Esophagus muscularis mucosa (tissue), 3 donors: ENCODE measurements at regions not wholly inside any gene's neighbourhood (a gene's known extent, or its start where the extent isn't known, plus 50 kb on each side); places are given as distances from the start of the nearest gene placed in this dataset.

Experiments
- POLR2A ChIP-seq: fragments of 450-650 bp; IDR thresholded peaks from one replicate; pipeline ENCODE4 v1.6.1; 2017; ENCODE audit warnings: antibody characterized with exemption, moderate library complexity, mild to moderate bottlenecking, low read depth
- POLR2AphosphoS5 ChIP-seq, 2 donors: sonication (generic); formaldehyde crosslinking; IDR thresholded peaks; one replicate each; pipeline ENCODE4 v1.6.1; 2017; ENCODE audit warnings: antibody characterized with exemption in 2 of 2
- TF ChIP-seq, protein P1 (sequence below), 3 experiments: fragments of 200-600 bp in 2 of 3; fragments of 450-650 bp in 1 of 3; sonication (generic) in 2 of 3; IDR thresholded peaks; one replicate each; pipeline ENCODE4 v1.5.1; 2017 to 2019; ENCODE audit warnings: antibody characterized with exemption in 3 of 3, mild to moderate bottlenecking in 2 of 3, moderate library complexity in 1 of 3

DNA sequence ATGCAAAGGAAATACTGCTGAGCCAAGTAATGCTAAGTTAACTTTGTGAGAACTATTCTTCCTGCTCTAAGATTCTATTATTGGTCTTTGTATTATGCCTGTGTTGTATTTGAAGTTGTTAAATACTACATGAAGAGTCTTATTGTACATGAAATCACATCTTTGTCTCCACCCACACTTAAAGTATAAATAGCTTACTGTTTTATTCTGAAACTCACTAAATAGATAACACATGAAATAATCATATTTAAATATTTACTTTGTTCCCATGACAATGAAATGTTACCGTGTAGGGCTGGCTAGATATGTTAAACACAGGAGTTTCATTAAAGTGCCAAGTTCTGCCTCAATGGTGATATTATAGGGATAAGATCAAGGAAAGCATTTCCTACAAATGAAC, 562.1 kb upstream of the ATXN8OS start:
- TF ChIP-seq POLR2AphosphoS5 (IDR thresholded peaks at IDR 0.05) = no peak
- TF ChIP-seq, protein P1, sequence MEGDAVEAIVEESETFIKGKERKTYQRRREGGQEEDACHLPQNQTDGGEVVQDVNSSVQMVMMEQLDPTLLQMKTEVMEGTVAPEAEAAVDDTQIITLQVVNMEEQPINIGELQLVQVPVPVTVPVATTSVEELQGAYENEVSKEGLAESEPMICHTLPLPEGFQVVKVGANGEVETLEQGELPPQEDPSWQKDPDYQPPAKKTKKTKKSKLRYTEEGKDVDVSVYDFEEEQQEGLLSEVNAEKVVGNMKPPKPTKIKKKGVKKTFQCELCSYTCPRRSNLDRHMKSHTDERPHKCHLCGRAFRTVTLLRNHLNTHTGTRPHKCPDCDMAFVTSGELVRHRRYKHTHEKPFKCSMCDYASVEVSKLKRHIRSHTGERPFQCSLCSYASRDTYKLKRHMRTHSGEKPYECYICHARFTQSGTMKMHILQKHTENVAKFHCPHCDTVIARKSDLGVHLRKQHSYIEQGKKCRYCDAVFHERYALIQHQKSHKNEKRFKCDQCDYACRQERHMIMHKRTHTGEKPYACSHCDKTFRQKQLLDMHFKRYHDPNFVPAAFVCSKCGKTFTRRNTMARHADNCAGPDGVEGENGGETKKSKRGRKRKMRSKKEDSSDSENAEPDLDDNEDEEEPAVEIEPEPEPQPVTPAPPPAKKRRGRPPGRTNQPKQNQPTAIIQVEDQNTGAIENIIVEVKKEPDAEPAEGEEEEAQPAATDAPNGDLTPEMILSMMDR (IDR thresholded peaks at IDR 0.05) = no peak
- no peak for TF ChIP-seq POLR2A
